Central memory CD8-positive, alpha-beta T cell (primary cell): ENCODE measurements at regions not wholly inside any gene's neighbourhood (a gene's known extent, or its start where the extent isn't known, plus 50 kb on each side); places are given as distances from the start of the nearest gene placed in this dataset.

Source experiments
- ATAC-seq: fragments of 150-1000 bp; cut with Tn5 transposase; replicated peaks from 2 replicates; pipeline ENCODE4 v1.10.0; 2022; ENCODE audit warnings: mild to moderate bottlenecking, moderate FRiP score, moderate number of reproducible peaks; ENCODE audit not compliant: poor library complexity, severe bottlenecking; ENCODE audit errors: extremely low read depth
- DNase-seq, 2 donors: peaks; one replicate each; pipeline ENCODE4 v3.0.0; 2021; ENCODE audit warnings: low spot score in 2 of 2
- H3K27ac Mint-ChIP-seq: one replicate; pipeline ENCODE4 v1.8.0; 2022; ENCODE audit warnings: low read depth, mild to moderate bottlenecking, moderate library complexity, mixed read lengths
- H3K27me3 Mint-ChIP-seq: one replicate; pipeline ENCODE4 v1.8.0; 2022; ENCODE audit warnings: mixed read lengths
- H3K36me3 Mint-ChIP-seq: one replicate; pipeline ENCODE4 v1.8.0; 2022; ENCODE audit warnings: mild to moderate bottlenecking, moderate library complexity, mixed read lengths; ENCODE audit not compliant: insufficient read depth
- H3K4me1 Mint-ChIP-seq: one replicate; pipeline ENCODE4 v1.8.0; 2022; ENCODE audit warnings: mixed read lengths
- H3K4me3 Mint-ChIP-seq: one replicate; pipeline ENCODE4 v1.8.0; 2022; ENCODE audit warnings: mild to moderate bottlenecking, moderate library complexity, mixed read lengths
- H3K9me3 Mint-ChIP-seq: one replicate; pipeline ENCODE4 v1.8.0; 2022; ENCODE audit warnings: mixed read lengths

- ATAC-seq (no peak), DNase-seq (no peak)
- H3K36me3 Mint-ChIP-seq: peaks cover 3% of the 10 kb centered on the region
- H3K4me1 Mint-ChIP-seq: peaks cover 31% of the 10 kb centered on the region
- H3K4me3 Mint-ChIP-seq: no peak overlapping the region
- H3K9me3 Mint-ChIP-seq: no peaks in the 10 kb centered on the region
- H3K27me3 Mint-ChIP-seq: no peaks in the 10 kb centered on the region
- no peak overlapping the region for H3K27ac Mint-ChIP-seq
Measured at GRCh38 chr4:81647388-81647787, 175.7 kb upstream of the RASGEF1B start.

GRCh38 chr4:81642543-81642942 lies 170.8 kb upstream of the RASGEF1B start:
- no peak overlapping the region for H3K4me3 Mint-ChIP-seq
- no peaks in the 10 kb centered on the region for H3K4me1 Mint-ChIP-seq
- no peaks in the 10 kb centered on the region for H3K36me3 Mint-ChIP-seq
- no peaks in the 10 kb centered on the region for H3K27me3 Mint-ChIP-seq
- no peaks in the 10 kb centered on the region for H3K9me3 Mint-ChIP-seq
- DNase-seq: no peak
- ATAC-seq: no peak
- H3K27ac Mint-ChIP-seq: no peak overlapping the region

GRCh38 chr4:81639248-81639647 lies 167.5 kb upstream of the RASGEF1B start:
- DNase-seq (no peak), ATAC-seq (no peak)
- Mint-ChIP-seq H3K4me1 (no peaks in the 10 kb centered on the region), H3K36me3 (no peaks in the 10 kb centered on the region), H3K9me3 (no peaks in the 10 kb centered on the region), H3K27ac (no peak overlapping the region), H3K4me3 (no peak overlapping the region), H3K27me3 (no peaks in the 10 kb centered on the region)

- Mint-ChIP-seq H3K9me3 (no peaks in the 10 kb centered on the region), H3K27me3 (no peaks in the 10 kb centered on the region), H3K36me3 (no peaks in the 10 kb centered on the region), H3K4me1 (no peaks in the 10 kb centered on the region), H3K4me3 (no peak overlapping the region), H3K27ac (no peak overlapping the region)
- ATAC-seq (no peak), DNase-seq (no peak)
Measured at GRCh38 chr4:81638698-81639097, 167.0 kb upstream of the RASGEF1B start.

GRCh38 chr4:81635739-81636138 lies 164.0 kb upstream of the RASGEF1B start:
- Mint-ChIP-seq H3K9me3 (no peaks in the 10 kb centered on the region), H3K27me3 (no peaks in the 10 kb centered on the region), H3K36me3 (no peaks in the 10 kb centered on the region), H3K4me1 (no peaks in the 10 kb centered on the region), H3K27ac (no peak overlapping the region), H3K4me3 (no peak overlapping the region)
- DNase-seq (no peak), ATAC-seq (no peak)

- Mint-ChIP-seq H3K36me3 (no peaks in the 10 kb centered on the region), H3K4me1 (no peaks in the 10 kb centered on the region), H3K9me3 (no peaks in the 10 kb centered on the region), H3K27me3 (no peaks in the 10 kb centered on the region), H3K27ac (no peak overlapping the region), H3K4me3 (no peak overlapping the region)
- ATAC-seq (no peak), DNase-seq (no peak)
Measured at GRCh38 chr4:81634766-81635549, 163.3 kb upstream of the RASGEF1B start.

GRCh38 chr4:81634165-81634564 lies 162.5 kb upstream of the RASGEF1B start:
- no peak overlapping the region for H3K27ac Mint-ChIP-seq
- H3K36me3 Mint-ChIP-seq: no peaks in the 10 kb centered on the region
- DNase-seq (no peak), ATAC-seq (no peak)
- H3K9me3 Mint-ChIP-seq: no peaks in the 10 kb centered on the region
- H3K4me3 Mint-ChIP-seq: no peak overlapping the region
- no peaks in the 10 kb centered on the region for H3K27me3 Mint-ChIP-seq
- H3K4me1 Mint-ChIP-seq: no peaks in the 10 kb centered on the region

- DNase-seq: no peak
- Mint-ChIP-seq H3K27ac (no peak overlapping the region), H3K4me3 (no peak overlapping the region), H3K36me3 (no peaks in the 10 kb centered on the region), H3K4me1 (no peaks in the 10 kb centered on the region), H3K9me3 (no peaks in the 10 kb centered on the region), H3K27me3 (no peaks in the 10 kb centered on the region)
- ATAC-seq: no peak
Measured at GRCh38 chr4:81632581-81633299, 161.0 kb upstream of the RASGEF1B start.

GRCh38 chr4:81631958-81632441 lies 160.3 kb upstream of the RASGEF1B start:
- H3K27me3 Mint-ChIP-seq: no peaks in the 10 kb centered on the region
- no peak overlapping the region for H3K4me3 Mint-ChIP-seq
- DNase-seq: no peak
- no peak overlapping the region for H3K27ac Mint-ChIP-seq
- H3K9me3 Mint-ChIP-seq: no peaks in the 10 kb centered on the region
- ATAC-seq: no peak
- no peaks in the 10 kb centered on the region for H3K36me3 Mint-ChIP-seq
- no peaks in the 10 kb centered on the region for H3K4me1 Mint-ChIP-seq

GRCh38 chr4:81629366-81629765 lies 157.7 kb upstream of the RASGEF1B start:
- DNase-seq: no peak
- Mint-ChIP-seq H3K36me3 (no peaks in the 10 kb centered on the region), H3K4me3 (no peak overlapping the region), H3K27ac (no peak overlapping the region), H3K9me3 (no peaks in the 10 kb centered on the region), H3K27me3 (no peaks in the 10 kb centered on the region), H3K4me1 (no peaks in the 10 kb centered on the region)
- no peak for ATAC-seq

- Mint-ChIP-seq H3K9me3 (no peaks in the 10 kb centered on the region), H3K4me1 (no peaks in the 10 kb centered on the region), H3K36me3 (no peaks in the 10 kb centered on the region), H3K27ac (no peak overlapping the region), H3K27me3 (no peaks in the 10 kb centered on the region), H3K4me3 (no peak overlapping the region)
- no peak for ATAC-seq
- DNase-seq: no peak
Measured at GRCh38 chr4:81628489-81628888, 156.8 kb upstream of the RASGEF1B start.

- no peak for ATAC-seq
- Mint-ChIP-seq H3K27ac (no peak overlapping the region), H3K9me3 (no peaks in the 10 kb centered on the region), H3K36me3 (no peaks in the 10 kb centered on the region), H3K4me1 (no peaks in the 10 kb centered on the region), H3K4me3 (no peak overlapping the region), H3K27me3 (no peaks in the 10 kb centered on the region)
- no peak for DNase-seq
Measured at GRCh38 chr4:81627590-81627989, 155.9 kb upstream of the RASGEF1B start.

GRCh38 chr4:81626851-81627250 lies 155.1 kb upstream of the RASGEF1B start:
- no peak overlapping the region for H3K27ac Mint-ChIP-seq
- H3K4me3 Mint-ChIP-seq: no peak overlapping the region
- no peaks in the 10 kb centered on the region for H3K9me3 Mint-ChIP-seq
- H3K27me3 Mint-ChIP-seq: no peaks in the 10 kb centered on the region
- H3K36me3 Mint-ChIP-seq: no peaks in the 10 kb centered on the region
- DNase-seq: no peak
- no peak for ATAC-seq
- no peaks in the 10 kb centered on the region for H3K4me1 Mint-ChIP-seq
